ENCODE measurements at regions not wholly inside any gene's neighbourhood (a gene's known extent, or its start where the extent isn't known, plus 50 kb on each side); places are given as distances from the start of the nearest gene placed in this dataset.
A peak's percentile ranks its signal among the peaks of the same experiment; 100 is the strongest.

DNA sequence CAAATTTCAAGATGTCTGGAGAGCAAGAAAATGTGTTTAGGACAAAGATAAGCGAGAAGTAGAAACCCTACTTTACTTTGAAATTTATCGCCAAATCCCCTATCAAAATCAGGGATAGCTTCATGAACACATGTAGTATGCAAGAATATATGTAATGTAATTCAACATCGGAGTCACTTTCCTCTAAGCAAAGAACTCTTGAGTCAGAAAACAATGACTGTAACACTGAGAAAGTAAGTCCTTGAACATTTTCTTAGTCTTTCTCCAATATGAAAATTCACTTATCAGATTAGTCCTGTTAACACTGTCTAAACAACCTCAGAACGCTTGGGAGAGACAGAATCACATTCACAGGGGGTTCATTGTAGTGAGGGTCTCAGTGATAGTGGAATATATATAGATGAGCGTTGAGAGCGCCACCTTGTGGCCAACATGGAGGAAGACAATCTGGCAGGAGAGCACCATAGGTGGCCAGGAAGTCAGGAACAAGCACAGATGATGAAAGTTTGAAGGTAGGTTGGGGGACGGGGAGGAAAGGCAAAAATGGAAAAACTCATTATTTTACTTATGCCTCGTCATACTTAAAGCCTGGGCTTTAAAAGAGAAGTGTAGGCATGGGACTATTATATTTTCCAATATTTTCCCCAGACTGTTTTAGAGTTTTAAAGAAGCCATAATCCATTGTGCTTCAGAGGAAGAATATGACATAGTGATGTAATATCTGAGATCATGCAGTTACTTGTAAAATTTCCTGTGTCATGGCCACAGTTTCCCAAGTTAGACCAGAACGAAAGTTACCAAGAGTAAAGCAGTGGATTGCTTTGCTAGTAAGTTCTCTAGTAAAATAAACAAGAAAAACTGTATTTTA lies 115.5 kb upstream of the GNAI1 start:
- Histone ChIP-seq H2AFZ (ENCODE audit: low read length) (peak overlapping the region; percentile 68), H3K9me2 (replicated peaks; ENCODE audit: low read depth, low read length) (no peaks in the 10 kb centered on the region), H3K27me3 (ENCODE audit: insufficient read depth, low read length, poor library complexity, severe bottlenecking) (no peaks in the 10 kb centered on the region), H3F3A (ENCODE audit: low read depth) (no peaks in the 10 kb centered on the region), H3K9me3 (ENCODE audit: insufficient read depth, low read depth, low read length) (peaks cover 3% of the 10 kb centered on the region; the same call in 1 of the 2 replicates), H3K4me2 (ENCODE audit: low read depth, low read length, poor library complexity, severe bottlenecking) (no peak overlapping the region), H3K4me1 (ENCODE audit: insufficient read depth, low read length, poor library complexity, severe bottlenecking) (peaks cover 3% of the 10 kb centered on the region), H3K4me3 (ENCODE audit: low read length, poor library complexity, severe bottlenecking) (no peak overlapping the region), H4K20me1 (ENCODE audit: insufficient read depth, low read length, poor library complexity, severe bottlenecking) (no peaks in the 10 kb centered on the region), H3K36me3 (ENCODE audit: insufficient read depth, low read length) (no peaks in the 10 kb centered on the region), H3K79me2 (ENCODE audit: insufficient read depth, low read length) (no peaks in the 10 kb centered on the region), H3K9ac (ENCODE audit: low read depth, low read length, poor library complexity, severe bottlenecking) (no peak overlapping the region)
- TF ChIP-seq CTCF (conservative IDR thresholded peaks at IDR 0.05; ENCODE audit: low read length) (peak; percentile 98), EZH2phosphoT487 (IDR thresholded peaks at IDR 0.05; ENCODE audit: borderline replicate concordance) (no peak)

GRCh38 chr7:80017101-80017698 lies 117.4 kb upstream of the GNAI1 start:
- Histone ChIP-seq H3F3A (ENCODE audit: low read depth) (no peaks in the 10 kb centered on the region), H3K4me2 (ENCODE audit: low read depth, low read length, poor library complexity, severe bottlenecking) (no peak overlapping the region), H3K9me3 (ENCODE audit: insufficient read depth, low read depth, low read length) (peaks cover 7% of the 10 kb centered on the region; the same call in 1 of the 2 replicates), H3K36me3 (ENCODE audit: insufficient read depth, low read length) (no peaks in the 10 kb centered on the region), H3K4me3 (ENCODE audit: low read length, poor library complexity, severe bottlenecking) (no peak overlapping the region), H4K20me1 (ENCODE audit: insufficient read depth, low read length, poor library complexity, severe bottlenecking) (no peaks in the 10 kb centered on the region), H3K79me2 (ENCODE audit: insufficient read depth, low read length) (no peaks in the 10 kb centered on the region), H3K4me1 (ENCODE audit: insufficient read depth, low read length, poor library complexity, severe bottlenecking) (peaks cover 4% of the 10 kb centered on the region), H3K9me2 (replicated peaks; ENCODE audit: low read depth, low read length) (no peaks in the 10 kb centered on the region), H2AFZ (ENCODE audit: low read length) (no peak overlapping the region), H3K27me3 (ENCODE audit: insufficient read depth, low read length, poor library complexity, severe bottlenecking) (no peaks in the 10 kb centered on the region), H3K9ac (ENCODE audit: low read depth, low read length, poor library complexity, severe bottlenecking) (no peak overlapping the region)
- TF ChIP-seq CTCF (conservative IDR thresholded peaks at IDR 0.05; ENCODE audit: low read length) (no peak), EZH2phosphoT487 (IDR thresholded peaks at IDR 0.05; ENCODE audit: borderline replicate concordance) (no peak)

DNA sequence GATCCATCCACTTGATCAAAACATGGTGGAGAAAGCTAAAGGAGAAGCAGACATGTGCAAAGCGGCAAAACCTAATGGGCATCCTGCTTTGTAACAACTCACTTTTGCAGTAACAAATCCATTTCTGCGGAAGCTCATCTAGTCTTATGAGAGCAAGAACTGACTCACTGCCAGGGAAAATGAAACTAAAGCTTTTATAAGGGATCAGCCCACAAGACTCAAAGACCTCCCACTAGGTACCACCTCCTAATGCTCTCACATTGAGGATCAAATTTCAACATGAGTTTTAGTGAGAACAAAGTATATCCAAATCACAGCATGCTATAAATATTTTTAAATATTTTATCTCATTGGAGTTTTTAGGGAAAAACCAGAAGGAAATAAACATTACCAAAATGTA lies 120.1 kb upstream of the GNAI1 start:
- Histone ChIP-seq H3K4me3 (ENCODE audit: low read length, poor library complexity, severe bottlenecking) (no peak overlapping the region), H3K79me2 (ENCODE audit: insufficient read depth, low read length) (no peaks in the 10 kb centered on the region), H4K20me1 (ENCODE audit: insufficient read depth, low read length, poor library complexity, severe bottlenecking) (no peaks in the 10 kb centered on the region), H3K36me3 (ENCODE audit: insufficient read depth, low read length) (no peaks in the 10 kb centered on the region), H2AFZ (ENCODE audit: low read length) (peak overlapping the region; percentile 21; the same call in 1 of the 2 replicates), H3K4me2 (ENCODE audit: low read depth, low read length, poor library complexity, severe bottlenecking) (peak overlapping the region; percentile 8), H3K9ac (ENCODE audit: low read depth, low read length, poor library complexity, severe bottlenecking) (no peak overlapping the region), H3K9me2 (replicated peaks; ENCODE audit: low read depth, low read length) (no peaks in the 10 kb centered on the region), H3K4me1 (ENCODE audit: insufficient read depth, low read length, poor library complexity, severe bottlenecking) (peaks cover 4% of the 10 kb centered on the region), H3F3A (ENCODE audit: low read depth) (no peaks in the 10 kb centered on the region), H3K27me3 (ENCODE audit: insufficient read depth, low read length, poor library complexity, severe bottlenecking) (no peaks in the 10 kb centered on the region), H3K9me3 (ENCODE audit: insufficient read depth, low read depth, low read length) (peaks cover 7% of the 10 kb centered on the region; the same call in 1 of the 2 replicates)
- TF ChIP-seq EZH2phosphoT487 (IDR thresholded peaks at IDR 0.05; ENCODE audit: borderline replicate concordance): no peak
- no peak for TF ChIP-seq CTCF (conservative IDR thresholded peaks at IDR 0.05; ENCODE audit: low read length)
